T-helper 17 cell (primary cell): ENCODE measurements at regions not wholly inside any gene's neighbourhood (a gene's known extent, or its start where the extent isn't known, plus 50 kb on each side); places are given as distances from the start of the nearest gene placed in this dataset.

Source experiments
- ATAC-seq: fragments of 150-1000 bp; cut with Tn5 transposase; 2 replicates; pipeline ENCODE4 v1.10.0; 2021; ENCODE audit warnings: mild to moderate bottlenecking, moderate library complexity
- DNase-seq, 3 donors: peaks; one replicate each; pipeline versions ENCODE4 v3.0.0 to v3.0.0-alpha.2; 2020 to 2021
- H3K9me3 ChIP-seq: one replicate; pipeline ENCODE4 v1.7.0; 2013; ENCODE audit warnings: low read length, mild to moderate bottlenecking; ENCODE audit not compliant: control insufficient read depth, poor library complexity, severe bottlenecking
- H3K27ac Mint-ChIP-seq: one replicate; pipeline ENCODE4 v1.8.0; 2022; ENCODE audit warnings: mild to moderate bottlenecking, moderate library complexity, mixed read lengths
- H3K27me3 Mint-ChIP-seq: one replicate; pipeline ENCODE4 v1.8.0; 2022; ENCODE audit warnings: mixed read lengths
- H3K36me3 Mint-ChIP-seq: one replicate; pipeline ENCODE4 v1.8.0; 2022; ENCODE audit warnings: low read depth, mixed read lengths
- H3K4me1 Mint-ChIP-seq: one replicate; pipeline ENCODE4 v1.8.0; 2022; ENCODE audit warnings: mild to moderate bottlenecking, mixed read lengths
- H3K4me3 Mint-ChIP-seq: one replicate; pipeline ENCODE4 v1.8.0; 2022; ENCODE audit warnings: mild to moderate bottlenecking, moderate library complexity, mixed read lengths

DNA sequence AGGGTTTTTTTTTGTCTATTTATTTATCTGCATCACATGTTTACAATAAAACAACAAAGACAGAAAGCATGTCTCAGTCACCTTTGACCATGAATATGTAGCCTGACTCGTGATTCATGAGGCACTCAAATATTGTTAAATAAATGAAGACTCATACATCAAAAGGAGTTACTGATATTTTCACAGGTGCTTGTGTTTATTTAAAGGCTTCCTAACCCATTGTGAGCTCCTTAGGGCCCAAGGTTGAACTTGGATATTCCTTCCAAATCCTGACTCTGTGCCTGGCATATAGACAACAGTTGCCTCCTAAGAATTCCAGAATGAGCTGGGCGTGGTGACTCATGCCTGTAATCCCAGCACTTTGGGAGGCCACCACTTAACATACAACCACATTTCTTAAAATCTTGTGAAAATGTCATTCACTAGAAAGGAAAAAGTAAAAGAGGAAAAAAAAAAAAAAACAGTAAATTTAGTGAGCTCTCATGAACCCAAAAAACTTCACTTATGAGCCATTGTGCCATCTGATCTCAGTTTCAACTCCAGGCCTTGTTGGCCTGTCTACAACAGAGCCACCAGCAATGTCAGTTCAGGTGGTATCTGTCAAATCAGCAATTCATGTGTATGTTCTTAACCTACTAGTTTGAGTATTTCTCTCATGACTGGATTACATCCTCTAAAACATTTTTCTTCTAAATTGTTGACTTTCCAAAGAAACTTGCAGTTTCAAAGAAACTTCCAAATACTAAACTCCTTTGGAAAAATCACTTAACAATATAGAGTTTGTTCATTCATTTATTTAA is 162.7 kb upstream of the MARCKS start:
- H3K27me3 Mint-ChIP-seq = no peaks in the 10 kb centered on the region
- no peaks in the 10 kb centered on the region for H3K9me3 ChIP-seq
- H3K27ac Mint-ChIP-seq = no peak overlapping the region
- DNase-seq (no peak), ATAC-seq (no peak)
- no peaks in the 10 kb centered on the region for H3K36me3 Mint-ChIP-seq
- H3K4me1 Mint-ChIP-seq = no peaks in the 10 kb centered on the region
- H3K4me3 Mint-ChIP-seq = no peak overlapping the region

DNA sequence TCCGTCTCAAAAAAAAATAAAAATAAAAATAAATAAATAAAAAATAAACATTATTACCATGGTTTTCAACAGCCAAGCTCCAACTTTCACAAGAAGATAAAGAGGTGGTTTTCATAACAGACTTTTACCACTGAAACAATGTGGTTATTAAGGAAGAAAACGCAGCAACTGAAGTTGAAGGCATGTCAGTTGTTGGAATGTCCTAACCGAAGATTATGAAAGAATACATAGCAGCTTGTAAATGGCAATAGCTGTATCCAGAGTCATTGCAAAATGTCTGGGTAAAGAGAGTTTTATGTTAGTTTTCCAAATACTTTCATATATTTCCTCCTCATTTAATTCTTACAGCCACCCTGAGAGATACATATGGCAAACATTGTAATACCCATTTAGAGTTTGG is 161.6 kb upstream of the MARCKS start:
- no peaks in the 10 kb centered on the region for H3K36me3 Mint-ChIP-seq
- H3K27me3 Mint-ChIP-seq = no peaks in the 10 kb centered on the region
- H3K4me1 Mint-ChIP-seq = no peaks in the 10 kb centered on the region
- ATAC-seq (no peak), DNase-seq (no peak)
- H3K4me3 Mint-ChIP-seq = no peak overlapping the region
- no peak overlapping the region for H3K27ac Mint-ChIP-seq
- no peaks in the 10 kb centered on the region for H3K9me3 ChIP-seq

- no peaks in the 10 kb centered on the region for H3K4me1 Mint-ChIP-seq
- ATAC-seq (no peak), DNase-seq (no peak)
- H3K27ac Mint-ChIP-seq = no peak overlapping the region
- no peaks in the 10 kb centered on the region for H3K9me3 ChIP-seq
- H3K4me3 Mint-ChIP-seq = no peak overlapping the region
- H3K36me3 Mint-ChIP-seq = no peaks in the 10 kb centered on the region
- H3K27me3 Mint-ChIP-seq = peaks cover 5% of the 10 kb centered on the region
Measured at GRCh38 chr6:113696960-113697359, 160.2 kb upstream of the MARCKS start.

- Mint-ChIP-seq H3K27ac (no peak overlapping the region), H3K27me3 (peaks cover 5% of the 10 kb centered on the region), H3K36me3 (no peaks in the 10 kb centered on the region), H3K4me3 (no peak overlapping the region), H3K4me1 (no peaks in the 10 kb centered on the region)
- ATAC-seq = no peak
- no peak for DNase-seq
- no peaks in the 10 kb centered on the region for H3K9me3 ChIP-seq
Measured at GRCh38 chr6:113697632-113698410, 159.3 kb upstream of the MARCKS start.

- no peaks in the 10 kb centered on the region for H3K4me1 Mint-ChIP-seq
- ATAC-seq (no peak), DNase-seq (no peak)
- no peak overlapping the region for H3K27ac Mint-ChIP-seq
- H3K4me3 Mint-ChIP-seq = no peak overlapping the region
- no peaks in the 10 kb centered on the region for H3K36me3 Mint-ChIP-seq
- peaks cover 5% of the 10 kb centered on the region for H3K27me3 Mint-ChIP-seq
- H3K9me3 ChIP-seq = no peaks in the 10 kb centered on the region
Measured at GRCh38 chr6:113699239-113699638, 157.9 kb upstream of the MARCKS start.

- no peak overlapping the region for H3K4me3 Mint-ChIP-seq
- ATAC-seq (no peak), DNase-seq (no peak)
- H3K36me3 Mint-ChIP-seq = no peaks in the 10 kb centered on the region
- peaks cover 5% of the 10 kb centered on the region for H3K27me3 Mint-ChIP-seq
- no peaks in the 10 kb centered on the region for H3K9me3 ChIP-seq
- no peak overlapping the region for H3K27ac Mint-ChIP-seq
- no peaks in the 10 kb centered on the region for H3K4me1 Mint-ChIP-seq
Measured at GRCh38 chr6:113701552-113702254, 155.4 kb upstream of the MARCKS start.

- Mint-ChIP-seq H3K27me3 (no peaks in the 10 kb centered on the region), H3K36me3 (no peaks in the 10 kb centered on the region), H3K27ac (no peak overlapping the region), H3K4me1 (no peaks in the 10 kb centered on the region), H3K4me3 (no peak overlapping the region)
- no peak for ATAC-seq
- DNase-seq = no peak
- no peaks in the 10 kb centered on the region for H3K9me3 ChIP-seq
Measured at GRCh38 chr6:113707194-113707593, 150.0 kb upstream of the MARCKS start.

GRCh38 chr6:113709936-113710509 is 147.1 kb upstream of the MARCKS start:
- H3K4me3 Mint-ChIP-seq = no peak overlapping the region
- H3K36me3 Mint-ChIP-seq = no peaks in the 10 kb centered on the region
- ATAC-seq (no peak), DNase-seq (no peak)
- no peaks in the 10 kb centered on the region for H3K9me3 ChIP-seq
- no peaks in the 10 kb centered on the region for H3K4me1 Mint-ChIP-seq
- peaks cover 4% of the 10 kb centered on the region for H3K27me3 Mint-ChIP-seq
- no peak overlapping the region for H3K27ac Mint-ChIP-seq

- no peak overlapping the region for H3K4me3 Mint-ChIP-seq
- H3K27ac Mint-ChIP-seq = no peak overlapping the region
- peaks cover 8% of the 10 kb centered on the region for H3K27me3 Mint-ChIP-seq
- peaks cover 2% of the 10 kb centered on the region for H3K36me3 Mint-ChIP-seq
- ATAC-seq (no peak), DNase-seq (no peak)
- H3K4me1 Mint-ChIP-seq = no peaks in the 10 kb centered on the region
- no peaks in the 10 kb centered on the region for H3K9me3 ChIP-seq
Measured at GRCh38 chr6:113713665-113714064, 143.5 kb upstream of the MARCKS start.

- Mint-ChIP-seq H3K4me1 (no peaks in the 10 kb centered on the region), H3K27ac (no peak overlapping the region), H3K4me3 (no peak overlapping the region), H3K27me3 (peaks cover 21% of the 10 kb centered on the region), H3K36me3 (peaks cover 2% of the 10 kb centered on the region)
- no peaks in the 10 kb centered on the region for H3K9me3 ChIP-seq
- DNase-seq = no peak
- ATAC-seq = no peak
Measured at GRCh38 chr6:113718588-113718987, 138.6 kb upstream of the MARCKS start.

DNA sequence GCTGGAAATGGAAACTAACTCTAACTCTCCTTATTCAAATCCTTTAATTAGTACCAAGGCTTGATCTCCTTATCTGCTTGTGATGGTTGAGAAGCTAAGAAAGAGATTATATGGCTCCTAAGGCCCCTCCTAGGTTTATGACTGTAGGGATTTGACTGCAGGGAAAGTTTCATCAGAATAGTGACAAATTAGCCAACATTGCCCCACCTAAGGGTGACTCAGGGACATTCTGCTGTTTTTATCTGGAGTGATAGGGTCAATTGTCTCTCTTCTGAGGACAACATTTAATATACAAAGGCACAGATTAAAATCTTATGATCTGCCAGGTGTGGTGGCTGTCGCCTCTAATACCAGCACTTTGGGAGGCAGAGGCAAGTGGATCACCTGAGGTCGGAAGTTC is 138.1 kb upstream of the MARCKS start:
- no peak overlapping the region for H3K4me3 Mint-ChIP-seq
- ATAC-seq = no peak
- no peak for DNase-seq
- peaks cover 21% of the 10 kb centered on the region for H3K27me3 Mint-ChIP-seq
- no peaks in the 10 kb centered on the region for H3K4me1 Mint-ChIP-seq
- H3K36me3 Mint-ChIP-seq = peaks cover 2% of the 10 kb centered on the region
- H3K9me3 ChIP-seq = no peaks in the 10 kb centered on the region
- H3K27ac Mint-ChIP-seq = no peak overlapping the region

GRCh38 chr6:113719545-113719944 is 137.6 kb upstream of the MARCKS start:
- no peak overlapping the region for H3K4me3 Mint-ChIP-seq
- no peaks in the 10 kb centered on the region for H3K9me3 ChIP-seq
- no peak for ATAC-seq
- no peaks in the 10 kb centered on the region for H3K4me1 Mint-ChIP-seq
- peaks cover 21% of the 10 kb centered on the region for H3K27me3 Mint-ChIP-seq
- no peak overlapping the region for H3K27ac Mint-ChIP-seq
- no peak for DNase-seq
- peaks cover 2% of the 10 kb centered on the region for H3K36me3 Mint-ChIP-seq

DNA sequence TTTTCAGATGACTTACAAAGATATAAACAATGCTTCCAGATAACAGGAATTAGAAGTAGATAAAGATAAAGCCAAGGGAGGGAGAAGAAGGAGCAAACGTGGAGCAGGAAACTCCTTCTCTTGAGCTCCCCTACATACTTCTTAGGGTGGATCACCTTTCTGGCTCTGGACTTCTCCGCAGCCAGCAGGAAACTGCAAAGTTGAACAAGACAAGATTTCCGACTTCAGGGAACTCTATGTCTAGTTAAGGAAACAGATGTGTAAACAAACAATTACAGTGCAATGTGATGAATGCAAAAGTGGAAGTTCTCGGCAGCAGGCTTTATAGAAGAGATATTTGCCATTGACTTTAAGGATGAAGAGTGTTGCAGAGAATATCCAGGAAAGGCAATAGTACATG is 134.0 kb upstream of the MARCKS start:
- H3K4me3 Mint-ChIP-seq = no peak overlapping the region
- no peaks in the 10 kb centered on the region for H3K36me3 Mint-ChIP-seq
- peaks cover 13% of the 10 kb centered on the region for H3K27me3 Mint-ChIP-seq
- H3K4me1 Mint-ChIP-seq = no peaks in the 10 kb centered on the region
- H3K9me3 ChIP-seq = no peaks in the 10 kb centered on the region
- H3K27ac Mint-ChIP-seq = no peak overlapping the region
- ATAC-seq (no peak), DNase-seq (no peak)
